HG02852 (cell line): ENCODE measurements at regions not wholly inside any gene's neighbourhood (a gene's known extent, or its start where the extent isn't known, plus 50 kb on each side); places are given as distances from the start of the nearest gene placed in this dataset.
"Not testable (repeated sequence)": the region's sequence is repeated elsewhere in the genome, so short reads cannot be mapped to it uniquely, and the experiment has no call there.

Experiments
- ATAC-seq: cut with Tn5 transposase; IDR thresholded peaks from one replicate; pipeline ENCODE4 v1.9.1; 2021; ENCODE audit warnings: mild to moderate bottlenecking, moderate library complexity; ENCODE audit not compliant: unreplicated experiment

GRCh38 chr7:80019809-80020207 is 114.8 kb upstream of the GNAI1 start:
- ATAC-seq, result not testable (repeated sequence)

GRCh38 chr7:80018941-80019808 is 115.5 kb upstream of the GNAI1 start:
- ATAC-seq, result peak; percentile 97

- no peak for ATAC-seq
Measured at GRCh38 chr7:80017101-80017698, 117.4 kb upstream of the GNAI1 start.

- no peak for ATAC-seq
Measured at GRCh38 chr7:80014511-80014910, 120.1 kb upstream of the GNAI1 start.

GRCh38 chr7:80008039-80008438 is 126.6 kb upstream of the GNAI1 start:
- no peak for ATAC-seq

- ATAC-seq, result no peak
Measured at GRCh38 chr7:80002865-80003264, 131.8 kb upstream of the GNAI1 start.

- ATAC-seq, result no peak
Measured at GRCh38 chr7:79998363-79998762, 136.3 kb upstream of the GNAI1 start.

GRCh38 chr7:79997345-79997744 is 137.3 kb upstream of the GNAI1 start:
- no peak for ATAC-seq

GRCh38 chr7:79995741-79996140 is 138.9 kb upstream of the GNAI1 start:
- ATAC-seq, result not testable (repeated sequence)

- no peak for ATAC-seq
Measured at GRCh38 chr7:79988653-79989052, 146.0 kb upstream of the GNAI1 start.

GRCh38 chr7:79984210-79984609 is 150.4 kb upstream of the GNAI1 start:
- ATAC-seq, result no peak

- no peak for ATAC-seq
Measured at GRCh38 chr7:79982141-79982770, 152.4 kb upstream of the GNAI1 start.

GRCh38 chr7:79980376-79980775 is 154.3 kb upstream of the GNAI1 start:
- no peak for ATAC-seq

- no peak for ATAC-seq
Measured at GRCh38 chr7:79979437-79979836, 155.2 kb upstream of the GNAI1 start.

GRCh38 chr7:79977481-79977880 is 157.2 kb upstream of the GNAI1 start:
- ATAC-seq, result no peak

- ATAC-seq, result not testable (repeated sequence)
Measured at GRCh38 chr7:79976711-79977020, 158.0 kb upstream of the GNAI1 start.

GRCh38 chr7:79975986-79976710 is 158.5 kb upstream of the GNAI1 start:
- ATAC-seq, result not testable (repeated sequence)

- ATAC-seq, result no peak
Measured at GRCh38 chr7:79973455-79973854, 161.2 kb upstream of the GNAI1 start.

- ATAC-seq, result no peak
Measured at GRCh38 chr7:79971058-79971457, 163.6 kb upstream of the GNAI1 start.

GRCh38 chr7:79968894-79969293 is 165.7 kb upstream of the GNAI1 start:
- ATAC-seq, result no peak

GRCh38 chr7:79968077-79968648 is 166.5 kb upstream of the GNAI1 start:
- no peak for ATAC-seq
